HT-29 (cell line): ENCODE measurements at regions not wholly inside any gene's neighbourhood (a gene's known extent, or its start where the extent isn't known, plus 50 kb on each side); places are given as distances from the start of the nearest gene placed in this dataset.
A peak's percentile ranks its signal among the peaks of the same experiment; 100 is the strongest.
"Not testable (repeated sequence)": the region's sequence is repeated elsewhere in the genome, so short reads cannot be mapped to it uniquely, and the experiment has no call there.

ENCODE experiments used
- DNase-seq: peaks from one replicate; pipeline ENCODE4 v3.0.0-alpha.2; 2015; ENCODE audit warnings: low spot score

DNA sequence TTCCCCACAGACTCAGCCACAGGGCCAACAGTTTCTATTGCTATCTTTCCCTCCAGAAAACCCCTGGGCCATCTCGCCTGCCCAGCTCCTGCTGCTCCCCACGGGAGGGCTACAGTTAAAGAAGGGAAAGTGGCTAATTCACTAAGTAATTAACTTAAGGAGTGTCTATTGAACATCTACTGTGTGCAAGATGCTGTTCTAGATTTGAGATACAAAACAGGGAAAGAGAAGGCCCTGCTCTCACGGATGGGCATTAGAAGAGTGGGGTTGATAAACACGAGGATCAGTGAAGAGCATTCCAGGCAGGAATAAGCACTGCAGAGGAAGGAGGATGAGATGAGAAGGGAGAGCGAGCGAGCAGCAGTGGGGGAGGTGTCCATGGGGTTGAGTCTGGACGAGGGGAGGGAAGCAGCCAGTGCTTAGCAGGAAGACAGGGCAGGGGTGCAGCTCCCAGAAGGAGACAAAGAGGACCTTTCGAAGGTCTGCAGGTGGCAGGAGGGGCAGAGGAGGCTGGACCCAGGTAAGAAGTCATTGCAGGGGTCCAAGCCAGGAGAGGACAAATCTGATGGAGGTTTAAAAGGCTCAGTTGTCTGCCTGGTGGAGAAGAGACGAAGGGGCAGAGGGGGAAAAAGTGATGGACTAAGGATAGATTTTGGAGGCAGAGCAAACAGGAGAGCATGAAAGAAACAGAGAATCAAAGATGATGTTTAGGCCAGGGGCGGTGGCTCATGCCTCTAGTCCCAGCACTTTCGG lies 64.7 kb downstream of the KLF15 start:
- DNase-seq = no peak

DNA sequence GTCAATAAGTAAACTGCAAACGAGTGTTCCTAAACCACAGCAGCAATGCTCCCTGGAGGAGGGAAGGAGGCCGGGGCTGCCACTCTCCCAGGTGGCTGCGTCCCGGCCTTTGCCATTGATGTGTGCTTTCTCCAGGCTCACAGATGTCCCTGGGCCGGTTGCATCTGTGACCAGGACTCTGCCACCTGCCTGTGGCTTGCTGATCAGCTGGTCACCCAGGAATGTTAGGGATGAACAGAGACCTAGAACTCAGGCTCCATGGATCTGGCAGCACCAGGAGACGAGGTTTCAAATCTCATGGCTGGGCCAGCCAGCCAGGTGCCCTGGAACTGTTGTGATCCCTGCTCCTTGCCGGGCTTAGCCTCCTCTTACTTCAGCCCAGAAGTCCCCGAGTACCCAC lies 65.7 kb downstream of the KLF15 start:
- DNase-seq = no peak

DNA sequence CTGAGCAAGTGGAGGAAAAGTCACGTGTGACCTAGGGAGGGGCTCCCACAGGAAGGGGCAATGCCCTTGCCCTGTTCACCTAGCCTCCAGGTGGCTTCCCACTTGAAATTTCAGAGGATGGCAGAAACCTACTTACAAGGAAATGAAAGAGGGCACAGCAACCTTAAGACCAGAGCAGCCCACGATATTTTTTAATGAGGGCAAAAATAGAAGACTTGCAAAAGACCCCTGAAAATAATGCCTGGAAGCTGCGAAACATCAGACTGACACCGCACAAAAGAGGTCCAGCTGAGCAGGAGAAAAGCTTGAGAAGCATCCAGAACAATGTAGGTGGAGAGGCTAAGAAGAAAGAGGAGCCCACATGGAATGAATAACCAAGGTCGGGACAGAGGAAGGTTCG lies 66.1 kb downstream of the KLF15 start:
- no peak for DNase-seq

DNA sequence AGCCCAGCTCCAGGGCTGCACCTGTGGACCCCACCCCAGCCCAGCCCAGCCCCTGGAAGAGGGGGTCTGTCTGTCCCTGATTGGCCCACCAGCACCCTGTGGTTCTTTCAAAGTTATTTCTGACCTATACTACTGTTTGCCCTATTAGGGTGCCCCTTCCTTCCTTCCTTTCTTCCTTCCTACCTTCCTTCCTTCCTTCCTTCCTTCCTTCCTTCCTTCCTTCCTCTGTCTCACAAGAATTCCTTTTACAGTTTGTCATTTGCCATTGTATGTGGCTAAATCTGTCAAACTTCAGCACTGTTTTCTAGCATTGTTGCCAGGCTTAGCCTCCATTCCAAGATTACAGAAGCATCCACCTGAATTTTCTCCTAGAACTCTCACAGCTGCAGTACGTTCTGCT lies 66.9 kb downstream of the KLF15 start:
- no peak for DNase-seq

DNA sequence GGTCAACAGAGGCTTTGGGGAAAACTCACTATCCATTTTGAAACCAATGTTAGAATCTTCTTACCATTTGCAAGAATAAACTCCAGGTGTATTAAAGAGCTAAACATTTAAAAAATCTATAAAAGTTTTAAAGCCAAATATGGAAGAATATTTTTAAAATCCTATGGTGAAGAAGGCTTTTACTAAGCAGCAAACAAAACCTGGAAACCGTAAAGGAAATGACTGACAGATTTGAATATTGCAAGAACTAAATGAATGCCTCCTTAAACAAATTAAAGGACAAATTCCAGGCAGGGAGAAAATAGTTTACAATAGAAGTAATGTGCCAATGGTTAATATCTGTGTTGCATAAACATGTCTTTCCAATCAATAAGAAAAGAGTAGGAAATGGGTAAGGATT lies 68.1 kb downstream of the KLF15 start:
- no peak for DNase-seq

DNA sequence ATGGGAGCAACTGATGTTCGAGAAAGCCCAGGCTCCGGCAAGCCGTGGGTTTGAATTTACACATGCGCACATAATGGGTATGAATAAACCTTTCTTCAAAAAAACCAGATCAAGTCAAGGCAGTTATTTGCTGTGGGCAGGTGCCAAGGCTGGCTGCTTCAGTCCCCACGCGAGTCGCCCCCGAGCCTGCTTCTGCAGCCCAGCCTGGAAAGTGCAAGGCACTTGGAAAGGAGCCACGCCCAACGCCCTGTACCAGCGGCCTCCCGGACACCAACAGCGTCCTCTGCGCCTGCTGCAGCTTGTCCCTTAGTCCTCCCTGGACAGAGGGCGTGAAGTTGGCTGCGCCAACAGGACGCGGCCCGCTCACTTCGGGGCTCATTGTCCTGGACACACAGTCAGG lies 68.9 kb downstream of the KLF15 start:
- DNase-seq = no peak

DNA sequence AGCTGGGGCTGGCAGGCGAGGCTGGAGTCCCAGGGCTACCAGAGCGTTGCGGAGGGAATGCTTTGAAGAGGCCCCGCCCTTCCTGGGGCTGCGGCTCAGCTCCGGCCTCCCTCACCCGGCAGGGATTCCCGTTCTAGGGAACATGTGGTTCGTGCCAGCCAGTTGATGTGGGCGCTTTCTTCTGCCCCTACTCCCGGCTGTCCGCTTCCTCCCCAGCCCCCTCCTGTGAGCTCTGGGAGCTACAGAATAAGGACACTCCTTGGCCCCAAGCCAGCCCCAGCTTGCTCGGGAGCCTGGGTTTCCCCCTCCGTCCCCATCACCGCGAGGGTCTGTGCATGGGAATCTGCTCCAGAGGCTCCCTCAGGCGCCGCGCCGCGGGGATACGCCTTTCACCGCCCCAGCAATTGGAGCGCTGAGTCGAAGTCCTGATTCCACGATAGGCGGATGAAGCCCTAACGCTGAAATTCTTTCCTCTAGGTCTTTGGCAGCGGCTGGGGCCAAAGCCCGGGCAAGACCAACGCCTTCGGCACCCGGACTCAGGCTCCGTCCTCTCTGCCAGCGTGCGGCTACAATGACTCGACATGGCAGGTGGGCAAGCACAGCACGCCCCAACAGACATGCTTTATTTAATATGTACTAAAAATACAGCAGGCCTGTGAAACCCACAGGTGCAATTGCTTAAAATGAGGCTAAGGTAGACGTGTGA lies 69.5 kb downstream of the KLF15 start:
- DNase-seq = peak; percentile 78

DNA sequence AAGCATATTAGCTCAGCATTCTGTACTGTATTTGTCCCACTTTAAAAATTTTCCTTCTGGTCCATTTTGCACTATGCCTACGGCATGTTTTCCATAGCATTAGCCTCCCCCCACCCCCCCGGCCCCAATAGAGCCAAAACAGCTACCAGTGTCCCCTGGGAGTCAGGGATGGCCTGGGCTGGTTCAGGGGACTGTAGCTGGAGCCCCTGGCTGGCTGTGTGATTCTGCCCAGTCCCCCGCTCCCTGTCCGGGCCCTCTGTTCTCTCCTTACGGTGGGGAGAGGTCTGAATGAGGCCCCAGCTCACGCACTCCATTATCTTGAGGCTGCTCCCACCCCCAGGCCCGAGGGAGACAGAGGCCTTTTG lies 70.1 kb downstream of the KLF15 start:
- no peak for DNase-seq

DNA sequence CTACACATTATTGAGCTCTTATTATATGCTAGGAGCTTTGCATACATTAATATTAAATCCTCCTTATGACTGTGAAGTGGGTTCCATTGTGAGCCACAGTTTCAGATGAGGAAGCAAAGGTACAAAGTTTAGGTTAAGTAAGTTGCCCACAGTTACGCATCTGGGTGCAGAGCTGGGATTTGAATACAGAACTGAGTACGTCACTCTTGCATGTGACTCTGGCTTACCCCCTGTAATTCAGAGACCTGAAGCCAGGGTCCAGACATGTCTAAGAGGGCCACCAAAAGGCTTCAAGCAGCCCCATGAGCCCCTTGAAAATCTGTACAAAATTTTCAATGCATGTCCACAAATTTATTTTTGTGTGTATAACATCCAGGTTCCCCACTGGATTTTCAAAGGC lies 71.8 kb downstream of the KLF15 start:
- DNase-seq = no peak

DNA sequence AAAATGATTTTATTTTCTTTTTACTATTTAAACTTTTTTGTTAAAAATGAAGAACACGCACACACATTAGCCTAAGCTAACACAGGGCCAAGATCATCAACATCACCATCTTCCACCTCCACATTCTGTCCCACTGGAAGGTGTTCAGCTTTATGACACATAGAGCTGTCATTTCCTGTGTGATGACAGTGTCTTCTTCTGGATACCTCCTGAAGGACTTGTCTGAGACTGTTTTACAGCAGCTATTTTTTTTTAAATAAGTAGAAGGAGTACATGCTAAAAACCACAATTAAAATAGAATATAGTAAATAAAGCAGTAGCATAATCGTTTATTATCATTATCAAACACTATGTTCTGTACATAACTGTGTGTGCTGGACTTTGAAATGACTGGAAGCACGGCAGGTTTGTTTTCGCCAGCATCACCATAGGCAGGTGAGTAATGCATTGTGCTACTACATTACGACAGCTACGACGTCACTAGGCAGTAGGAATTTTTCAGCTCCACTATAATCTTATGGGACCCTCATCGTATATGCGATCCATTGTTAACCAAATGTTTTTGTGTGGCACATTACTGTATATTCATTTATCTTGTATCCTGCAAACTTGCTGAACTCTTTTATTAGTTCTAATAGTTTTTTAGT lies 72.8 kb downstream of the KLF15 start:
- peak; percentile 33 for DNase-seq

DNA sequence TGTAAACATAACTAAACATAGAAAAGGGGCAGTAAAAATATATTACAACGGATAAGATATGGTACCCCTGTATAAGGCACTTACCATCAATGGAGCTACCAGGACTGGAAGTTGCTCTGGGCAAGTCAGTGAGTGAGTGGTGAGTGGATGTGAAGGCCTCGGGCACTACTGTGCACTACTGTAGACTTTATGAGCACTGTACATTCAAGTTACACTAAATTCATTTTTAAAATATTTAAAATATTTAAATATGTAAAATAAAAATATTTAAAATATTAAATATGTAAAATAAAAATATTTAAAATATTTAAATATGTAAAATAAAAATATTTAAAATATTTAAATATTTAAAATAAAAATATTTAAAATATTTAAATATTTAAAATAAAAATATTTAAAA lies 73.6 kb downstream of the KLF15 start:
- not testable (repeated sequence) for DNase-seq

DNA sequence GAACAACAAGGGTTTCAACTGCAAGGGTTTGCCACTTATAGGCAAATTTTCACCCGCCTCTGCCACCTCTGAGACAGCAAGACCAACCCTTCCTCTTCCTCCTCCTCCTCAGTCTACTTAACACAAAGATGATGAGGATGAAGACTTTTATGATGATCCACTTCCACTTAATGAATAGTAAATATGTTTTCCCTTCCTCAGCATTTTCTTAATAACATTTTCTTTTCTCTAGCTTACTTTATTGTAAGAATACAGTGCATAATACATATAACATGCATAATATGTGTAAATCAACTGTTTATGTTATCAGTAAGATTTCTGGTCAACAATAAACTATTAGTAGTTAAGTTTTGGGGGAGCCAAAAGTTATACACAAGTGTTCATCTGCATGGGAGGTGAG lies 77.4 kb downstream of the KLF15 start:
- no peak for DNase-seq

DNA sequence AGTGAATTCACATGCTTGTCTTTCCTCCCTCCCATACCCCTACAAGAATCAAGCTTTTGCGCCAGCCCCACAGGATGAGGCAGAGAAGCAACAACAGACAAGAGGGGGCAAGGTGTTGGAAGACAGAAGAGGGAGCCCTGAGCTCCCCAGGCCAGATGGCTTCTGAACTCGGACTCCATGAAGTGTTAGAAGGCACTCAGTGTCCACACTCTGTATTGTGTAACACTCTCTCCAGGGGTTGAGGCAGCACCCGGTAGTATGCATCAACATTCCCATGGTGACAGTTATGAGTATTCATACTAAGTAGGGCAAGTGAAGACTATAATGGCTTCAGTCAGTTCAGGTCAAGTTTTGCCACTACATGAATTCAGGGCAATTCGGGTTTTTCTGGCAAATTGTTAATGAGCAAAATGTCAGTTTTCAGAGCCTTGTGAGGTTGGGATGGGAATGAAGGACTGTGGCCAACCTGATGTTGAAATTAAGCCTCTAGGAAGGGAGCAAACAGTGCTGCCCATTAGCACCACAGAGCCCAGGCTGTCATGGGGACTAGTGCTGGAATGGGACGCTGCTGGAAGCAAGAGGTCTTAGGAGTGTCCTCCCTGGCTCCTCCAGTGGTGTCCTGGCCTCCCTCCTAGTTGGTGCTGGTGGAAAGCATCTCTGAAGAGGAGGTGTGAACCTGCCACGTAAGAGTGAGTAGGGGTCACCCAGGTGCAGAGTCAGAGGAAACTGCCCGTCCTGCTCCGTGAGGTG lies 79.4 kb downstream of the KLF15 start:
- DNase-seq = no peak

DNA sequence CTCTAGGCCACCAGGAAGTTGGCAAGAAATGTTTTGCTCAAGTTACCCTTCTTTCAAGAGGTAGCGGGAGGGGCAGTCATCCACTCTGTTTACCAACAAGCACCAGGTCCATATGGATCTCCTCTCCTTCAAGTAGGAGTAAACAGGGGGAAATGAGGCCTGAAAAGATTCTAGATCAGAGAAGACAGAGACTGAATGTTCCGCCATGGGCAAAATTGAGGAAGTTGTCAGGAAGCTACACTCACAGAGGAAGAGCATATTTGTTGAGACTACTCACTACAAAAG lies 81.6 kb downstream of the KLF15 start:
- DNase-seq = no peak

DNA sequence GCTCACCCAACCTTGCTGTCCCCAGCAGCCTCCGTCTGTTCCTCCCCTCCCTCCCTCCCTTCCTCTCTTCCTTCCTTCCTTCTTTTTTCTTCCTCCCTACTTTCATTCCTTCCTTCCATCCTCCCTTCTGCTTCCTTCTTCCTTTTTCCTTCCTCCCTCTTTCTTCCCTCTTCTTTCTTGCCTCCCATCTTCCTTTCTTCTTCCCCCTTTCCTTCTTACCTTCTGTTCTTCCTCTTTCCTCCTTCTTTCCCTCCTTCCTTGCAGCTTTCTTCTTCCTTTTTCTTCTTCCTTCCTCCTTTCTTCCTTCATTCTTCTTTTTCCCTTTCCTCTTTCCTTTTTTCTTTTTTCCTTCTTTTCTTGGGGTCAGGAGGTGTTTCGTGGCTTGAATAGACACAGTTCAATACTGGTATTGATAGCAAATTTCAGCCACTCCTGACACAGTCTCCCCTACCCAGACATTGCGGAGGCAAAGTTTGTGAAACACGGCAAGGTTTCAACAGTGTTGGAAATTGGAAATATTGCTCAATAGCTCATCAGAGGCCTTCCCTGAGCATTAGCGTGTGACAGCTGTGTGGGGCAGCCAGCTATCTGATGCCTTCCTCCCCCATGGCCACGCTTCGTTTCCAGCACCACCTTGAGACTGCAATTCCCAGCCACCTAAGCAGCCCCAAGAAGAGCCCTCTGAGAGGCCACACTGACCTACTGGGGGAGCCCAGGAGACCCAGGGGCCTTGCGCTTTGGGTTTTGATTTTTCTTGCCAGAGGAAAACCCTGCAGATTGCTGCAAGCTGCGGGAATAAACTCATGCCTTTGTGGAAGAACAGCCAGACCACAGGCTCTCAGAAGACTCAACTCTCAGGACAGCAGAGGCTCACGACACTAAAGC lies 82.2 kb downstream of the KLF15 start:
- DNase-seq = no peak

DNA sequence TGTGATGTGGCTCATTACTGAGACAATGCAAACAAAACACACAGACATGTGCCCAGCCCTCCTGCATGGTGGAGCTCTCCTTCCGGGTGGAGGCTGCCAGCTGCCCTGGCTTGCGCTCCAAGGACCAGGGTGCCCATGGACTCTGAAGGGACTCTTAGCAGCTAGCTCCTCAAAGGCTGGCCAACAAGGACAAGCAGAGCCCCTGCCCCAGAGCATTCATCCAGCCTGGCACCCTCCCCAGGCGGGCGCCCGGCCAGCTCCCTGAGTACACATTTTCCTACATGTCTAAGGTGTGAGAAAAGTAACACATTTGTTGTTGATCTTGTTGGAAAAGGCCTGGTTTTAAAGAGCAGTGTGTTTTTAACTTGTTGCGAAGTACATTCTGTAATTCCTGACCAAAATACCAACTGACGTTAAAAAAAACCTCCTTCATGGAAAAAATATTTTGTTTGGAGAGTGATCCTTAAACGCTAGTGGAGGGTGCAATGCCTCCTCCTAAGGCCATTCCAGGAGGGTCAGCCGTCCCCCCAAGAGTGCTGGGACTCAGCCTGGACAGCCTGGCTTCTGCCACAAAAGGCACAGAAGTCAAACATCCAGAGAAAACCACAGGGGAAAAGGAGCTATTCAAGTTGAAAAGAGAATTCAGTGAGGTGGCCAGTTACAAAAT lies 86.9 kb downstream of the KLF15 start:
- DNase-seq = peak; percentile 50

DNA sequence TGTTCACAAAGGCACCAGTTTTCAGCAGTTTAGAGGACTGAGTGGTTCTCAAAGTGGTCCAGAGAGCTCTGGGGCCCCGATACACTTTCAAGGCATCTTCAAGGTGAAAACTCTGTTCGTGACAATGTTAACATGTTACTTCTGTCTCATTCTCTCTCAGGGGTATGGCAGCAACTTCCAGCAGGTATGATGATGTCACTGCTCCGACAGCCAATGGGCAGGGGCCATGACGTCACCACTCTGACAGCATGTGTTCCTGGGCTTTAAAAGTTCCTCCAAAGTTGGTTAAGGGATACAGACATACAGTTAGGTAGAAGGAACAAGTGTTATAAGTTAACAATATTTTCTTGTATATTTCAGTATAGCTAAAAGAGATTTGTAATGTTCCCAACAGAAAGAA lies 87.9 kb downstream of the KLF15 start:
- peak; percentile 17 for DNase-seq

DNA sequence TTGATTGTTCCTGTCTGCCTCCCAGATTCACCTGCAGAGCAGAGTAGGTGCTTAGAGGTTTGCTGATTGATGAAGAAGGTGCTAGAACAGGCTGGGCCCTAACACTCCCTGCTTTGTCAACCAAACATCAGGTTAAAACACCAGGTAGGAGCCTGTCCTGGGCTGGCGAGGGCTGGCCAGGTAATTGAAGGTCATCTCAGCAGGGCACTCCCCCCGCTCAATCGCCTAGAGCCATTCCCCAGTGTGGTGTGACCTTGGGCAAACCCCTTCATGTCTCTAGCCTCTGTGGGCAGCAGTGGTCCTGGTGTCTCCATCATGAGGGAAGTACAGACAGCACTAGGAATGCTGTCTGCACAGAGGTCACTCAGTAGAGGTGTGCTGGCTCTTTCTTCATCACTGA lies 88.3 kb downstream of the KLF15 start:
- DNase-seq = no peak

DNA sequence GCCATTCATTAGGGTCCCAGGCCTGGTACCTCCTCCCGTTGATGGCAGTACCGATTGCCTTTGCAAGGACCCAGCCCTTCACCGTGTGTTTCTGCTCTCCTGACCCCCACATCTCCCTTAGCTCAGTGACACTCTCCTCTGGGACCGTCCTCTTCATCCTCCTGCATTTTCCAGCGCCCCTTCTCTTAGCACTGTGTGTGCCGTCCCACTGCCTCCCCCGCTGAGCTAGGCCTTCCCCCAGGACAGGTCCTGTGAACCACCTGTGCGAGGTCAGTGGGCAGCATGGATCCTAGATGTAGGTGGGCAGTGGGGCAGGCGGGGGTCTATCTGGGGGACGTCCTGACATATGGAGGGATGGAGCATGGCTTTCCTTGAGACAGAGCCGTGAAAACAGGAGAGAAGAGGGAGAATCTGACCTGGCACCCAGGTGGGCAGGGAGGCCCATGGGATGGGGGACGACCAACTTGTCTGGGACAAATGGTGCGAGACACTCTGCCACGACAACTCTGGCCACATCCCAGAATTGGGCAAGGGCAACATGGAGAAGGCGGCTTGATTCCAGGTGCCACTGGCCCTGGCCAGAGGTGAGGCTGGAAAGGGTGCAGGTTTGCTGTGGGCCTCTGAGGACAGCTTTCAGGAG lies 87.7 kb upstream of the ALDH1L1 start:
- DNase-seq = no peak

DNA sequence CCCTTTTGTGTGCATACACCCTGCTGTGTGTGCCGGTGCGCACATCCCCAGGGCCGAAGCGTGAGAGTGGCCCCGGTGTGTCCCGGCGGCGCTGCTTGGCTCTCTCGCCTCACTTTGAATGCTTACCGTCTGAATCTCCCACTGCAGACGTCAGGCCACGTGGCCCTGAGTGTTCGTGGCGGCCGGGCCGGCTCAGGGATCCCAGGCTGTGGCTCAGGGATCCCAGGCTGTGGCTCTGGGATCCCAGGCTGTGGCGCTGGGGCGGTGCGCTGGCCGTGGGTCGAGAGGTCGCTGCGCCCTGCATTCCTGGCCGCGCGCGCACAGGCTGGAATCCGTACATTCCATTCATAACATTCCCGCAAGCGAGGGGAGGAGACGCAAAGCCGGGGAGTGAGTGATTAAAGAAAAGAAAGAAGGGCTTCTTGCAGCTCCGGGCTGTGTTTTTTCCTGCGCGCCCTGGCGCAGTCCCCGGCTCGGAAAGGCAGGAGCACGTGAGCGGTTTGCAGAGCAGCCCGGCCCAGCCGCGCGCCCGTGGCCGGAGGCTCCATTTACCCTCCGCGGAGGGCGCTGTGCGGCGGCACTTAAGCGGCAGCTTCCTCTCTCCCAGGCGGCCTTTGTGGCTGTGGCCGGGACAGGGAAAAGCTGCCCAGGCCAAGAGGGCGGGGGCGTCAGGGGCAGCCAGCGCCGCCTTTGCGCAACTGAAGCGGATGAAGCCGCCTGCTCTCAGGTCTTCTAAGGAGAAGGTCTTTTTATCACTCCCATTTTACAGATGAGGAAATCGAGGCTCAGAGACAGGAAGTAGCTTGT lies 87.0 kb upstream of the ALDH1L1 start:
- peak; percentile 67 for DNase-seq
